ENCODE measurements at regions not wholly inside any gene's neighbourhood (a gene's known extent, or its start where the extent isn't known, plus 50 kb on each side); places are given as distances from the start of the nearest gene placed in this dataset.

GRCh38 chr2:352696-353095 lies 64.8 kb upstream of the ALKAL2 start:
- DNase-seq (ENCODE audit: low spot score in 2 of 2): no peak
- 67 to 69% methylated on average over 3 of the region's 3 CpGs for WGBS, 2 donors
- intact Hi-C loops (cut with DNase I; ENCODE audit: low total_unique reads): no loop called here
- no peak for TF ChIP-seq CTCF (IDR thresholded peaks at IDR 0.05)
- TF ChIP-seq POLR2A (IDR thresholded peaks at IDR 0.05): no peak
- no peak overlapping the region for H3K4me3 ChIP-seq (ENCODE audit: low read depth, poor library complexity, severe bottlenecking)

- TF ChIP-seq CTCF (IDR thresholded peaks at IDR 0.05) (no peak), POLR2A (IDR thresholded peaks at IDR 0.05) (no peak)
- no peak overlapping the region for H3K4me3 ChIP-seq (ENCODE audit: low read depth, poor library complexity, severe bottlenecking)
- DNase-seq (ENCODE audit: low spot score in 2 of 2): no peak
- intact Hi-C loops (cut with DNase I; ENCODE audit: low total_unique reads): no loop called here
- WGBS, 2 donors: 84 to 85% methylated on average over 3 of the region's 3 CpGs
Observed at GRCh38 chr2:349390-349789, 61.5 kb upstream of the ALKAL2 start.

- intact Hi-C loops (cut with DNase I; ENCODE audit: low total_unique reads): no loop called here
- H3K4me3 ChIP-seq (ENCODE audit: low read depth, poor library complexity, severe bottlenecking): no peak overlapping the region
- WGBS, 2 donors: 55 to 56% methylated on average over 8 of the region's 8 CpGs
- TF ChIP-seq CTCF (IDR thresholded peaks at IDR 0.05) (no peak), POLR2A (IDR thresholded peaks at IDR 0.05) (no peak)
- DNase-seq (ENCODE audit: low spot score in 2 of 2): no peak
Observed at GRCh38 chr2:348361-348916, 60.5 kb upstream of the ALKAL2 start.

- H3K4me3 ChIP-seq (ENCODE audit: low read depth, poor library complexity, severe bottlenecking): no peak overlapping the region
- intact Hi-C loops (cut with DNase I; ENCODE audit: low total_unique reads): no loop called here
- WGBS, 2 donors: 65 to 69% methylated on average over 4 of the region's 4 CpGs
- no peak for DNase-seq (ENCODE audit: low spot score in 2 of 2)
- TF ChIP-seq CTCF (IDR thresholded peaks at IDR 0.05) (no peak), POLR2A (IDR thresholded peaks at IDR 0.05) (no peak)
Observed at GRCh38 chr2:344811-345210, 56.9 kb upstream of the ALKAL2 start.

- intact Hi-C loops (cut with DNase I; ENCODE audit: low total_unique reads): no loop called here
- 85 to 86% methylated on average over 5 of the region's 5 CpGs for WGBS, 2 donors
- no peak for TF ChIP-seq CTCF (IDR thresholded peaks at IDR 0.05)
- TF ChIP-seq POLR2A (IDR thresholded peaks at IDR 0.05): no peak
- no peak for DNase-seq (ENCODE audit: low spot score in 2 of 2)
- H3K4me3 ChIP-seq (ENCODE audit: low read depth, poor library complexity, severe bottlenecking): no peak overlapping the region
Observed at GRCh38 chr2:343355-343754, 55.5 kb upstream of the ALKAL2 start.

- DNase-seq (ENCODE audit: low spot score in 2 of 2): no peak
- no peak overlapping the region for H3K4me3 ChIP-seq (ENCODE audit: low read depth, poor library complexity, severe bottlenecking)
- 59 to 62% methylated on average over 2 of the region's 2 CpGs for WGBS, 2 donors
- intact Hi-C loops (cut with DNase I; ENCODE audit: low total_unique reads): no loop called here
- TF ChIP-seq CTCF (IDR thresholded peaks at IDR 0.05): no peak
- TF ChIP-seq POLR2A (IDR thresholded peaks at IDR 0.05): no peak
Observed at GRCh38 chr2:341912-342311, 54.0 kb upstream of the ALKAL2 start.
